ENCODE measurements at regions not wholly inside any gene's neighbourhood (a gene's known extent, or its start where the extent isn't known, plus 50 kb on each side); places are given as distances from the start of the nearest gene placed in this dataset.

DNA sequence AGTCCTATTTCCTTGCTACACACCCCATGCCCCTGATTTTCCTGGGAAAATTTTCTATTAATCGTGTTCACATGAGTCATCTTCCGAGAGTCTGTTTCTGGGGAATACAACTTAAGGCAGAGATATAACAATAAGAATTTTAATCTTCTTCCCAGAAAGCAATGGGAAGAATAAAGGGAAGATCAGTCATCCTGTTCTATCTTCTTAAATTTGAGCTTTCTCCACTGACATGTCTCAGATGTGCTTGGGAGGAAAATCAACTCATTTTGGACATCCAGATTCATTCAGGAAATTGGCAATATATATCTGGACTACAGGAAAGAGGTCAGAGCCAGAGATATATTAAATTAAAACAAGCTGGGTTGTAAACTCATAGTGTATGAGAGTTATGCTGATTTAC, 62.3 kb upstream of the SPAG16 start:
- TF ChIP-seq, protein P1, sequence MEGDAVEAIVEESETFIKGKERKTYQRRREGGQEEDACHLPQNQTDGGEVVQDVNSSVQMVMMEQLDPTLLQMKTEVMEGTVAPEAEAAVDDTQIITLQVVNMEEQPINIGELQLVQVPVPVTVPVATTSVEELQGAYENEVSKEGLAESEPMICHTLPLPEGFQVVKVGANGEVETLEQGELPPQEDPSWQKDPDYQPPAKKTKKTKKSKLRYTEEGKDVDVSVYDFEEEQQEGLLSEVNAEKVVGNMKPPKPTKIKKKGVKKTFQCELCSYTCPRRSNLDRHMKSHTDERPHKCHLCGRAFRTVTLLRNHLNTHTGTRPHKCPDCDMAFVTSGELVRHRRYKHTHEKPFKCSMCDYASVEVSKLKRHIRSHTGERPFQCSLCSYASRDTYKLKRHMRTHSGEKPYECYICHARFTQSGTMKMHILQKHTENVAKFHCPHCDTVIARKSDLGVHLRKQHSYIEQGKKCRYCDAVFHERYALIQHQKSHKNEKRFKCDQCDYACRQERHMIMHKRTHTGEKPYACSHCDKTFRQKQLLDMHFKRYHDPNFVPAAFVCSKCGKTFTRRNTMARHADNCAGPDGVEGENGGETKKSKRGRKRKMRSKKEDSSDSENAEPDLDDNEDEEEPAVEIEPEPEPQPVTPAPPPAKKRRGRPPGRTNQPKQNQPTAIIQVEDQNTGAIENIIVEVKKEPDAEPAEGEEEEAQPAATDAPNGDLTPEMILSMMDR (IDR thresholded peaks at IDR 0.05; ENCODE audit: low read depth, low read length, missing control alignments) = no peak
- DNase-seq (ENCODE audit: extremely low read depth, low read depth) = no peak
- no peak overlapping the region for H3K4me3 ChIP-seq (replicated peaks; ENCODE audit: low read depth, low read length)

DNA sequence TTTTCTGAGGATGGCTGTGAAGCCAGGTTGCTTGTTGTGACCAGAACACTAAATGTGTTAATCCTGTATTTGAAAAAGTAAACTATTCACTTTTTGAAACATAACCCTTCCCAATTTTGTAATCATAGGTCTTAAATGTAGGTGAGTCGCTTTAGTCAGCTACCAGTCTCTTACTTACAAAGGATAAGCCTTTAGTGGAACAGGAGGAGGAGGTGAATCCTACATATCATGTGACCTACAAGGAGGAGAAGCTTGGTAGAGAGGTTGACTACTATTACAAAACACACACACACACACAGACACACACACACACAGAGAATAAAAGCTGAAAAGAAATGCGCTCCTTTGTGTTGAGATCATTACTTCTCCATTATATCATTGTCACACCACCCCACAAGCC, 59.9 kb upstream of the SPAG16 start:
- DNase-seq (ENCODE audit: extremely low read depth, low read depth) = no peak
- TF ChIP-seq, protein P1 (IDR thresholded peaks at IDR 0.05; ENCODE audit: low read depth, low read length, missing control alignments) = no peak
- H3K4me3 ChIP-seq (replicated peaks; ENCODE audit: low read depth, low read length) = no peak overlapping the region

DNA sequence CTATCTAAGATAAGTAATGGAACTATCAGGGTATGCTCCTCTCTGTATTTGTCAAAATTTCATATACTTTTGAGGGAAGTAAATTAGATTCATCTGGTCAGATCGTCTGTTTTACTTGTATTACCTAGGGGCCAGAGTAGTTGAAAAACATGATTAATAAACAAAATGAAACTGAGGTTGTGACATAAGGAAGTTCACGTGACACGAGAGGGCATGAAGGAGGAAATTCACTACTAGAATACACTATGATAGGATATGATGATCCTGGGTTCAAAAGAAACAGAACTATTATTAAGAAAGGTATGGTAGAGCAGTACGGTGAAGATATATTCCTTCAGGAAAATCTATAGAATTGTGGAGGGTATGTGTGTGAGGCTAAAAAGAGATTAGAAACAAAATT, 58.4 kb upstream of the SPAG16 start:
- TF ChIP-seq, protein P1 (IDR thresholded peaks at IDR 0.05; ENCODE audit: low read depth, low read length, missing control alignments) = no peak
- no peak overlapping the region for H3K4me3 ChIP-seq (replicated peaks; ENCODE audit: low read depth, low read length)
- DNase-seq (ENCODE audit: extremely low read depth, low read depth) = no peak

DNA sequence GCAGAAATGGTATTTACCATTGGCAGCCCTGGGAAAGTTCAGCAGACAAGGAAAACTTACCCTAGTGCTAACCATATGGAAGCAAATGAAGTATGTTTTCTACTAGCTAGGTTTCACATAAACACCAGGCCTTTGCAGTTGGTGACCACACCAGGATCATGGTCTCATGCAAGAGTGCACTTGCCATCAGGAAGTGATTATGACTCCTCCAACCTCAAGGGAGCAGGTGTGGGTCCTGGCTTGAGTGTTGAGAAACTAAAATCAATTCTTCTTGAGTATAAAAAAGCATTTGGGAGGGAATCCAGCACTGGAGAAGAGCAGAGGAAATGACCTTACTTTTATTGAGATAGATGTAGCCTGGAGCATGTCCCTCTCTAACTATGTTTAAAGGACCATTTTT, 56.8 kb upstream of the SPAG16 start:
- TF ChIP-seq, protein P1 (IDR thresholded peaks at IDR 0.05; ENCODE audit: low read depth, low read length, missing control alignments) = no peak
- DNase-seq (ENCODE audit: extremely low read depth, low read depth) = peak; percentile 55
- no peak overlapping the region for H3K4me3 ChIP-seq (replicated peaks; ENCODE audit: low read depth, low read length)

DNA sequence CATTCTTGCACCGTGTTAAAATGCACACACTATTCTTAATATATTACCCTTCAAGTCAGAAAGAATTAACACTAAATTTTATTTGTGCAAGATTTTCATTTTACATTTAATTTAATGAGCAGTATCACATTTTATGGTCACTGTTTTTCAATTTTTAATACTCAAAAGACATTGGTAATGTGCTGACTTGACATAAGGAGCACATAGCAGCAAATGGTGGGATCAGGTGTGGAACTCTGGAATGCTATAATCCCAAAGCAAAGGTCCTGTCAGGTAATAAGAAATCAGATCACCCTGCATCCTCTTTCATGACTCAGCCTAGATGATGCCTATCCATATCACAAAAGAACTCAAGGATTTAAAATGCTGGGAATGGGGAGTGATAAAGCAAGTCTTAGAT, 55.6 kb upstream of the SPAG16 start:
- no peak overlapping the region for H3K4me3 ChIP-seq (replicated peaks; ENCODE audit: low read depth, low read length)
- TF ChIP-seq, protein P1 (IDR thresholded peaks at IDR 0.05; ENCODE audit: low read depth, low read length, missing control alignments) = no peak
- no peak for DNase-seq (ENCODE audit: extremely low read depth, low read depth)

DNA sequence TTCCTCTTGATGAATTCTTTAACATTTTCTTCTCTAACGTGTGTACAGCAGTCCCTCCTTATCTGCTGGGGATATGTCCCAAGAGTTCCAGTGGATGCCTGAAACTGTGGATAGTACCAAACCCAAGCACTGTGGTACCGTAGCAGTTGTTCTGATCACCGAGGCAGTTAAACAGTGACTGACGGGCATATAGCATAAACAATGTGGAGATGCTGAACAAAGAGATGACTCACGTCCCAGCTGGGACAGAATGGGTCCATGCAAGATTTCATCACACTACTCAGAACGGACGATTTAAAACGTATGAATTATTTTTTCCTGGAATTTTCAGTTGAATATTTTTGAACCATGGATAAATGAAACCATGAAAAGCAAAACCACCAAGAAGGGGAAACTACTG, 54.5 kb upstream of the SPAG16 start:
- H3K4me3 ChIP-seq (replicated peaks; ENCODE audit: low read depth, low read length) = no peak overlapping the region
- no peak for DNase-seq (ENCODE audit: extremely low read depth, low read depth)
- TF ChIP-seq, protein P1 (IDR thresholded peaks at IDR 0.05; ENCODE audit: low read depth, low read length, missing control alignments) = no peak

DNA sequence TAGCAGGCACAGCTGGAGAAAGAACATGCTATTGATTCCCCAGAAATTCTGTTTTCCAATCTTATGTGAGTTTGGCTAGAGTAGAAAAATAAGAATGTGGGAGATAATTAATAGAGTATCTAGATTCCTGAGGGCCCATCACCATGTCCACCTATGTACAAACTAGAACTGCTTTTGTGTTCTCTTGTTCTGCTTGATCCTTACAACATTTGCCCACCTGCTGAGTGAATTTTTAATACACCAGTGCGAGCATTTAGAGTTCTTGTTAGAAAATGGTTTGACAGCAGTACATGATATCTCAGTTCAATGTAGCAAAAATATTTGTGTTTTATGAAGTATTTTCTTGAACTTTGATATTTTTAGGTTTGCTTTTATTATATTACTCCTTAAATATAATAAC, 52.3 kb upstream of the SPAG16 start:
- no peak overlapping the region for H3K4me3 ChIP-seq (replicated peaks; ENCODE audit: low read depth, low read length)
- DNase-seq (ENCODE audit: extremely low read depth, low read depth) = no peak
- TF ChIP-seq, protein P1 (IDR thresholded peaks at IDR 0.05; ENCODE audit: low read depth, low read length, missing control alignments) = no peak
